GM18511 (cell line): ENCODE measurements at regions not wholly inside any gene's neighbourhood (a gene's known extent, or its start where the extent isn't known, plus 50 kb on each side); places are given as distances from the start of the nearest gene placed in this dataset.

Source experiments
- ATAC-seq: cut with Tn5 transposase; IDR thresholded peaks from one replicate; pipeline ENCODE4 v1.9.1; 2021; ENCODE audit warnings: mild to moderate bottlenecking, moderate library complexity; ENCODE audit not compliant: unreplicated experiment

DNA sequence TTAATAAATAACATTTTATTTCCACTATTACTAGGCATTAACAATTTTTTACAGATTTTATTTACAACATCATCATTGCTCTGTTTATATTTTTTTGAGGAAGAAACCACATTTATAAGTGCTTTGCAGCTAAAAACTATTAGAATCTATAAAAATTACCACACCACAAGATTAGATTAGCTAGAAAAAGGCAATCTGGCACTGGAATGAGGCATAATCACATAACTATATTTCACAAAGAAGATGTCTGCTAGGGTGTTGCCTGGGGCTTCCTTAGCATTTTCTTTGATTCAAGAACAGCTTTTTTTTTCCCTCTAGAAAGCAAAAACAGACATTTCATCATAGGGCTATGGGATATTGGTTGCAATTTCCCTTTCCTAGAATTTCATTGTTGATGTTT, 2169.2 kb downstream of the MRPL39 start:
- no peak for ATAC-seq

DNA sequence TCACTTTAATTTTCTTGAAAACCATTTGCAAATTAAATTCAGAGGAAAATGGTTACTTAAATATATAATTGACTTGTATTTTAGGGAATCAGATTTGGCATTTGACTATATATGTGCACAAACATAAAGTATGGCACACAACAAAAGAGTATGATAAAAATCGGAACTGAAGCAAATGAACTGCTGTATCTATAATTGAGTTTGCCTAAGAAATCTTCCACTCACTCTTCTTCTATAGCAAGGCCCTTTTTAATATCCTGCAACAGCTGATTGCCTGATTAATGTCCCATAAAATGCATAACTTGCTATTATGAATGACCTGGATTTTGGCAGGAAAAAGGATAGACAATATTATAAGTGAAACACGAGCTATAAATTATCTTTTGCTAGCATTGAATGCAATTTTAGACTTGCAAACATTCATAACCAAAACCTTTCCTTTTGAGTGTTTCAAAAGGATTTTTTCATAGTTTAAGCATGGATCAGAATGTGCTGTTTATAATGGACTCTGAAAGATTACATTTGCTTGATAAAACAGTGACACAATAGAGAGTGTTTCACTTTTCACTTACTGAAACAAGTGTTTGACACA, 2204.3 kb downstream of the MRPL39 start:
- ATAC-seq = no peak

GRCh38 chr21:23401278-23401677, 2206.0 kb downstream of the MRPL39 start:
- peak; percentile 67 for ATAC-seq

- no peak for ATAC-seq
Observed at GRCh38 chr21:23398726-23399125, 2208.6 kb downstream of the MRPL39 start.

DNA sequence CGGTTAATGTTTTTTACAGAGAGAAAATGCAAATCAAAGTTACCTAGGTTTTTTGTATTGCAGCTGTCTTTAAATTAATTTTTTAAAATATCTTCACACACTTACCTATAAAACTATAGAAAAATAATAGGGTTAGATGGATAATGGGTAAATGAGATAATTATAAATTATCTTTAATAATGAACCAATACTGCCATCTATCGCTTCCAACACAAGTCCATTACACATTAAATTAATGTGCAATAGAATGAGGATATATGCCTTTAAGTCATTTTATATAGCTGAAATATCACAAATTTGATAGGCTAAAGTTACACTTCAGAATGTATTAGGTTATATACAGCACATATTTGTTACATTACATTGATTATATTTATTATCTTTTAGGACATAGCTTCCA, 2212.8 kb downstream of the MRPL39 start:
- no peak for ATAC-seq

GRCh38 chr21:23384679-23385078, 2222.6 kb downstream of the MRPL39 start:
- ATAC-seq = no peak

- no peak for ATAC-seq
Observed at GRCh38 chr21:23374155-23374554, 2233.1 kb downstream of the MRPL39 start.

- no peak for ATAC-seq
Observed at GRCh38 chr21:23356905-23357304, 2250.4 kb downstream of the MRPL39 start.

DNA sequence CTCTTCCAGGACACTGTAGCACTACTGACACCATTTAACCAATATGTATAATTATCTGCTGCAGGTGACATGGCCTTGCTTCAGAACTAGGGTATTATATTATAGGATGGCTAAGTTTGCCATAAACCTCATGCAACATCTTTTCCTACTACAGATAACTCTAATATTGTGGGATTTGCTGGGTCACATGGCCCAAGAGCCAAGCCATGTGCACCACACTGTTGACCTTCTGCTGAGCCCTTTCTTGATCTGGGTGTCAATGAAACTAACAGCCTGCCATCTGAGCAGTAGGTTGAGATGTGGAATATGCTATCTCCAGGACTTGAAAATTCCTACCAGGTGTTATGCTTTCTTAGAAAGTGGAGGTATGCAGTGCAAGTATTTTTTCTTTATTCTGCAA, 2291.1 kb downstream of the MRPL39 start:
- ATAC-seq = no peak

DNA sequence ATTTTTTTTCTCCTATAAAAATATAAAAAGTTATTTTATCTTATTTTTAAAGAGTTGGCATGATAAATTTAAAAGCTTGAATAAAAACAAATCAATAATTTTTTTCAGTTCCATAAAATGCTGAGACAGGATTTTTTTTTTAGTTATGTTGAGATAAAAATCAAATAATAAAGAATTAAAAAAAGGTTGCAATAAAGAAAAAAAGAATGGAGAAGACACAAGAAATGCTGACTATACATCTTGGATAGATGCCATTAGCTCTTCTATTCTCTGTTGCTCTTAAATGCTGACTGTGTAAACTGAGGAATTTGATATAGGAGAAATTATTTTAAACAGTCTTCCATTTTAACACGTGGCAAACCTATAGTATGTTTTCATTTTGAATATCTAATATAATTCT, 2298.5 kb downstream of the MRPL39 start:
- no peak for ATAC-seq

DNA sequence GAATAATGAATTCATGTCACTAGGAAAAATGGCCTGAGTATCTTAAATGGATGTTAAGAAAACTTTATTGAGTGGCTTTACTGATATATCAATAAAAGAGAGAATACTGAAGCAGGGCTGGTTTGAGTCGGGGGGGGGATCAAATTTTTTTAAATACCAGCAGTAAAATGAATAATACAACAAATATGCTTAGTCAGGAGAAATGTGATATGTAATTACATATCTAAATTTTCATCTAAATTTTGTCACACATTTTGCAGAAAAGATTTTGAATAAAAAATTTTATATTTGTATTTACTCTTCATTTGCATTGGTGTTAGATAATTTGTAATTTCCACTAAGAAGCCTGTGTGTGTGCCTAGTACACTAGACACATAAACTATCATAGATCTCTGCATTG, 2300.2 kb downstream of the MRPL39 start:
- no peak for ATAC-seq

DNA sequence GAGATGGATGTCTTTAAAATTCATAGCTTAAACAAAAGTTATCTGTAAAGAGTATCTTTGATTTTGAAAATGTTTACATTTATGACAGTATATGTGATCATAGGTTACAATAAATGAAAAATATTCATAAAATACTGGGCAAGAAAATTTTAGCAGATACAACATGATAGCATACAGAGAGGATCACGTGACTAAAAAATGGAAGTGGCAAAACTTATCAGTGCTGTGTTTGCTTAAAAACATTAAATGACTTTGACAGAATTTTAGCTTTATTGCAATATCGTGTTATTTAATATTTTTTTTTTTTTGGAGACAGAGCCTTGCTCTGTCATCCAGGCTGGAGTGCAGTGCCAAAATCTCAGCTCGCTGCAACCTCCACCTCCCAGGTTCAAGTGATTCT, 2294.1 kb downstream of the NCAM2 start:
- ATAC-seq = no peak

GRCh38 chr21:23281917-23282316, 2283.7 kb downstream of the NCAM2 start:
- ATAC-seq = no peak

DNA sequence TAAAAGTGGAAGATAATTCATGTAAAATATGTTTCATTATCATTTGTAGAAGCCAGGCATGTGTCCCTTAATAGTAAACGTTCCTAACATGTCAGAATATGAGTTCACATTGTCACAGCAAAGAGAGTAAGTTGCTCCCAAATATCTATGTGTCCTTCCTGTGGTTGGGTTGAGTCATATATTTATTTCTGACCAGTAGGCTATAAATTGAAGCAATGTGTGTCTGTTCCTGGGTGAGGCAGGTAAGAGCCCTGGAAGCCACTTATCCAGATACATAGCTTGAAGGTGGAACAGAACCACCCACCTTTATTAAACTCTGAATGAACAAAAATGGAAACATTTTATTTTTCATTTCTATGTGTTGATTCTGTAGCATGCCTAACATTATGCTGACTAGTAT, 2251.6 kb downstream of the NCAM2 start:
- no peak for ATAC-seq

GRCh38 chr21:23247334-23247733, 2249.1 kb downstream of the NCAM2 start:
- no peak for ATAC-seq

GRCh38 chr21:23245255-23245654, 2247.0 kb downstream of the NCAM2 start:
- ATAC-seq = no peak

DNA sequence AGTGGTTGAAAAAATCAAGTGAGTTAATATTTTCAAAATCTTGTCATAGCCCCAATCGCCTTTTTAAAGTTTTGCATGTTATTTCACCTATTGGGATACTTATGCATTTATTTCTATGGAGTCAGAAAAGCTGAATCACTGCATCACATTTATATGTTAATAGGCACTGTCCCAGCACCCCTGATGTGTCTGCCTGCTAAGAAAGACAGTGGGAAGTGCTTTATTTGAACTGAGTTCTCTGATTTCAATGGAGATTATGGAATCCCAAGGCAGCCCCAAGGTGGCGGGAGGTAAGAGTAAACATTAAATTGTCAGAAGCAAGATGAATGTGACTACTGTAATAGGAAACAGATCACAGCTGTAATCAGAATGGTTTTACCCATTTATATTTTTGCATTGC, 2225.7 kb downstream of the NCAM2 start:
- no peak for ATAC-seq

DNA sequence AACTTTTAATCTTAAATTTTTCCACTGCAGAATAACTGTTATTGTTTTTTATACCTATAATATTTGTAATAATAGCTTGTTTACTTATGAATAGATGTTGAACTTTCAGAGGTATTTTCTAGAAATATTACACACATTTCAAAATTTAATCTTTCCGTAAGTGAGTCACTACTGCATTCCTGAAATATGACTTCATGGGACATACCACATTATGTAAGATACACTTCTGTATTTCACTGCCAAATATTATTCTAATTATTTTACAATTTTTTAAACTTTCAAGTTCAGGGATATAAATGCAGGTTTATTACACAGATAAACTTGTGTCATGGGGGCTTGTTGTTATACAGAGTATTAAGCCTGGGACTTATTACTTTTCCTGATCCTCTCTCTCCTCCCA, 2220.5 kb downstream of the NCAM2 start:
- no peak for ATAC-seq

- no peak for ATAC-seq
Observed at GRCh38 chr21:23217597-23217996, 2219.4 kb downstream of the NCAM2 start.

- ATAC-seq = no peak
Observed at GRCh38 chr21:23215261-23215660, 2217.1 kb downstream of the NCAM2 start.
